Uterus (tissue), 3 donors: ENCODE measurements at regions not wholly inside any gene's neighbourhood (a gene's known extent, or its start where the extent isn't known, plus 50 kb on each side); places are given as distances from the start of the nearest gene placed in this dataset.

ENCODE experiments used
- DNase-seq, 2 donors: peaks; one replicate each; pipeline ENCODE4 v3.0.0-alpha.2; 2019 to 2020
- H3K27ac ChIP-seq, 2 donors: fragments of 200-600 bp; sonication (generic); 1 replicate in 1 of 2; 2 replicates in 1 of 2; pipeline ENCODE4 v1.5.1; 2016 to 2018
- H3K27me3 ChIP-seq, 2 donors: fragments of 200-600 bp; sonication (generic); one replicate each; pipeline ENCODE4 v1.5.1; 2018 to 2019; ENCODE audit warnings: control low read depth in 1 of 2
- H3K36me3 ChIP-seq, 2 donors: fragments of 200-600 bp; sonication (generic); one replicate each; pipeline ENCODE4 v1.5.1; 2019; ENCODE audit warnings: control low read depth in 1 of 2
- H3K4me1 ChIP-seq, 2 donors: fragments of 200-600 bp; sonication (generic); one replicate each; pipeline ENCODE4 v1.5.1; 2018 to 2019; ENCODE audit warnings: control low read depth in 1 of 2
- H3K4me3 ChIP-seq, 2 donors: fragments of 200-600 bp; sonication (generic); 1 replicate in 1 of 2; 2 replicates in 1 of 2; pipeline ENCODE4 v1.5.1; 2018 to 2019; ENCODE audit warnings: mild to moderate bottlenecking in 1 of 2
- H3K9me3 ChIP-seq, 2 donors: fragments of 200-600 bp; sonication (generic); one replicate each; pipeline ENCODE4 v1.5.1; 2019; ENCODE audit warnings: control low read depth in 1 of 2
- CTCF ChIP-seq, 4 experiments: fragments of 200-600 bp in 2 of 4; fragments of 450-650 bp in 2 of 4; sonication (generic) in 2 of 4; IDR thresholded peaks; one replicate each; pipeline ENCODE4 v1.5.1; 2016 to 2019; ENCODE audit warnings: antibody characterized with exemption in 4 of 4, mild to moderate bottlenecking in 2 of 4, moderate library complexity in 1 of 4
- POLR2A ChIP-seq, 2 donors: fragments of 450-650 bp; IDR thresholded peaks; one replicate each; pipeline ENCODE4 v1.6.1; 2016; ENCODE audit warnings: antibody characterized with exemption in 2 of 2, mild to moderate bottlenecking in 1 of 2, moderate library complexity in 1 of 2
- intact Hi-C: fragments of 100-400 bp; cut with DNase I; formaldehyde crosslinking; loops from one replicate; pipeline ENCODE4 v1.15.1; 2023; ENCODE audit warnings: low total_unique reads
- donor health status: DM: yes; HTN: yes; CAD: no.

- DNase-seq: no peak
- Histone ChIP-seq H3K9me3 (no peaks in the 10 kb centered on the region), H3K27ac (no peak overlapping the region), H3K36me3 (no peaks in the 10 kb centered on the region), H3K4me1 (no peaks in the 10 kb centered on the region), H3K27me3 (no peaks in the 10 kb centered on the region), H3K4me3 (no peak overlapping the region)
- no peak for TF ChIP-seq POLR2A (IDR thresholded peaks at IDR 0.05)
- TF ChIP-seq CTCF (IDR thresholded peaks at IDR 0.05): no peak
- intact Hi-C loops: no loop called here
Observed at GRCh38 chr1:190540366-190540765, 62.7 kb upstream of the BRINP3 start.

DNA sequence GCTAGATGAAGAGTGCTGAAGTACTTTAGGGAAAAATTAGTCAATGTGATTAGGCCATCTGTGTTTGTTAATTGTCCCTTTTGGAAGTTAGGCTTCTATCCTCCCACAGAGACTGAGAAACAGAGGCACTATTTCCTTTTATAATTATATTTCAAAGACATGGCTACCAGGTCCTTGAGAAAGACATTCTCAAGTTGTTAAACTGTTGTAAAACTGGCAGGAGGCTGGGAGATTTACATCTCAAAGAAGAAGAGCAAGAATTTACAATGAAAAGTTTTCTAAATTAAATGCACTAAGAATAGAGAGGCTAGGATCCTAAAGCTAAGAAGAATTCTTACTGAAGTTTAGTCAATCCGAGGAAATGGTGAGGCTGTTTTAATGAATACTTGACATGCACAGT is 74.0 kb upstream of the BRINP3 start:
- DNase-seq: no peak
- Histone ChIP-seq H3K27me3 (no peaks in the 10 kb centered on the region), H3K4me3 (no peak overlapping the region), H3K27ac (no peak overlapping the region), H3K4me1 (no peaks in the 10 kb centered on the region), H3K36me3 (no peaks in the 10 kb centered on the region), H3K9me3 (no peaks in the 10 kb centered on the region)
- intact Hi-C loops: no loop called here
- no peak for TF ChIP-seq CTCF (IDR thresholded peaks at IDR 0.05)
- TF ChIP-seq POLR2A (IDR thresholded peaks at IDR 0.05): no peak

GRCh38 chr1:190560161-190560681 is 82.6 kb upstream of the BRINP3 start:
- H3K4me3 ChIP-seq: no peak overlapping the region
- no peak for TF ChIP-seq CTCF (IDR thresholded peaks at IDR 0.05)
- no peak for TF ChIP-seq POLR2A (IDR thresholded peaks at IDR 0.05)
- no peaks in the 10 kb centered on the region for H3K36me3 ChIP-seq
- intact Hi-C loops: no loop called here
- no peak overlapping the region for H3K27ac ChIP-seq
- H3K9me3 ChIP-seq: no peaks in the 10 kb centered on the region
- no peak for DNase-seq
- no peaks in the 10 kb centered on the region for H3K4me1 ChIP-seq
- H3K27me3 ChIP-seq: no peaks in the 10 kb centered on the region

- DNase-seq: no peak
- Histone ChIP-seq H3K9me3 (no peaks in the 10 kb centered on the region), H3K4me3 (no peak overlapping the region), H3K36me3 (no peaks in the 10 kb centered on the region), H3K4me1 (no peaks in the 10 kb centered on the region), H3K27ac (no peak overlapping the region), H3K27me3 (no peaks in the 10 kb centered on the region)
- intact Hi-C loops: no loop called here
- TF ChIP-seq POLR2A (IDR thresholded peaks at IDR 0.05) (no peak), CTCF (IDR thresholded peaks at IDR 0.05) (no peak)
Observed at GRCh38 chr1:190563230-190563629, 85.6 kb upstream of the BRINP3 start.

GRCh38 chr1:190564117-190564516 is 86.5 kb upstream of the BRINP3 start:
- TF ChIP-seq CTCF (IDR thresholded peaks at IDR 0.05) (no peak), POLR2A (IDR thresholded peaks at IDR 0.05) (no peak)
- intact Hi-C loops: no loop called here

More at GRCh38 chr1:190564117-190564516, 86.5 kb upstream of the BRINP3 start:
- no peaks in the 10 kb centered on the region for H3K36me3 ChIP-seq
- no peak overlapping the region for H3K4me3 ChIP-seq
- no peak for DNase-seq
- H3K4me1 ChIP-seq: no peaks in the 10 kb centered on the region
- no peaks in the 10 kb centered on the region for H3K9me3 ChIP-seq
- no peak overlapping the region for H3K27ac ChIP-seq
- no peaks in the 10 kb centered on the region for H3K27me3 ChIP-seq
